ENCODE measurements at regions not wholly inside any gene's neighbourhood (a gene's known extent, or its start where the extent isn't known, plus 50 kb on each side); places are given as distances from the start of the nearest gene placed in this dataset.
A peak's percentile ranks its signal among the peaks of the same experiment; 100 is the strongest.
"Not testable (repeated sequence)": the region's sequence is repeated elsewhere in the genome, so short reads cannot be mapped to it uniquely, and the experiment has no call there.

DNA sequence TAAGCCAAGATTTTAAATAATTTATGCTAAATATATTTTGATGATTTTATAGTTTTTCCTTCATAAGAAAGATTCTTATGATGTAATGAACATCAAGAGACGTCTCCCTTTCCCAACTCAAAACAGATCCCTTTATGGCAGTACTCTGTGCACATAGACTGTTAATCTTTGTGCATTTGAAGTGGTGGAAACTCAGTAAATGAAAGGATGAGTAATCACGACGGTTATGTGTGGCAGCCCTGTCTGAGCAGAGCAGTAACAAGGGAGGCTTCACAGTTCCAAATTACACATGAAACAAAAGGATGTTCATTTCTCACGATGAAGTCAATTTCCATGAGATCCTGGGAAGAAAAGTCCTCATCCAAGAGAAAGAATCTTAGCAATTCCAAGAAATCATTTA is 498.1 kb downstream of the KLF5 start:
- DNase-seq (no peak), ATAC-seq (no peak)
- intact Hi-C loops (cut with DNase I, micrococcal nuclease), result no loop called here

DNA sequence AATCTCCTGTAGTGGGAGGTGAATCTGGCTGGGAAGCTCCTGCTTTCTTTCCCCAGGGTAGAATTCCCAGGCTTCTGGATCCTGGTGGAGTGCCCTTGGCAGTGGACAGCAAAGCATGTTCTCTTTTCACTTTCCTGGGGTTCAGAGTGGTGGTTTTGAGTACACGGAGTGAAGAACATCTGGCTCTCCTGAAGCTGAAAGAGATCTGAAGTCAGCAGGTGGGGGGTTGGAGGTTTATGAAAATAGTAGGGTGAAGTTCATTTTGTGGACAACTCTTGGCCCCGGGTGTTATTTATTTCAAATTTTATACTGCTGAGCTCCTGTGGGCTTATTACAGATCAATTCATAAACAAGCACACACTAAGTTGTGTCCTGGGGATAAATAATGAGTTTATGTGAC is 497.3 kb downstream of the KLF5 start:
- no peak for DNase-seq
- no peak for ATAC-seq
- intact Hi-C loops (cut with DNase I, micrococcal nuclease), result no loop called here

DNA sequence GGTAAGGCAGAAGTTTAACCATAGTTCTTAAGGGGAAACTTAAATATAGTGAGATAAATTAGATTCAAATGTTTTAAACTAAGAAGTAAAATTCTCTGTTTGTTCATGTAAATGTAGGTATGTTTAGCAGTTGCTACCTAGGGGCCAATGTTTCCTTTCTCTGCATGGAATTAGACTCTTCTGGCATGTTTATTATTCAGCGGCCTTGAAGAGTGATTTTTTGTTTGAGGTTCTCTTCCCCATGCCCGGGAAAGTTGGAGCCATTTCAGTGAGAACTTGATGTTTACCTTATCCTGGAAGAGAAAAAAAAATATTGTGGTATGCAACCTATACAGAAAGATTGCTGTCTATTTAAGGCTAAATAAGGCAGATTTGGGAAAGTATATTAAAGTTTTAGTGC is 492.9 kb downstream of the KLF5 start:
- ATAC-seq (no peak), DNase-seq (no peak)
- intact Hi-C loops (cut with DNase I, micrococcal nuclease), result no loop called here

DNA sequence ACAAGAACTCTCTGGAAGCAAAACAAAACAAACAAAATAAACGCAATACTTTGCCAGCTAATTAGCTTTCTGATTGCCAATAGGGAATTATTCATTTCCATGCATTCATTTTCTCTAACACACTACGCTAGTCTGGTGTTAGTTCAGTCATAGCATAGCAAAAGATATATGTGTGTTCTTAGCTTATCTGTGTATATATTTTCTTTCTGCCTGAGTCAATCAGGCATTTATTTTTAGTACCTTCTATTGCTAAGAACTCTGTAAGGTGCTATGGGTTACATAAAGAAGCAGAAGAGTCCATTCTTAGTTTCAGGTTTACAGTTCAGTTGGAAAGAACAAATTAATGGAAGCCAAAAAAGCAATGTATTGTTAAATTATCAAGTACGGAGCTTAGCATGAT is 490.9 kb downstream of the KLF5 start:
- intact Hi-C loops (cut with DNase I, micrococcal nuclease), result no loop called here
- DNase-seq (no peak), ATAC-seq (no peak)

DNA sequence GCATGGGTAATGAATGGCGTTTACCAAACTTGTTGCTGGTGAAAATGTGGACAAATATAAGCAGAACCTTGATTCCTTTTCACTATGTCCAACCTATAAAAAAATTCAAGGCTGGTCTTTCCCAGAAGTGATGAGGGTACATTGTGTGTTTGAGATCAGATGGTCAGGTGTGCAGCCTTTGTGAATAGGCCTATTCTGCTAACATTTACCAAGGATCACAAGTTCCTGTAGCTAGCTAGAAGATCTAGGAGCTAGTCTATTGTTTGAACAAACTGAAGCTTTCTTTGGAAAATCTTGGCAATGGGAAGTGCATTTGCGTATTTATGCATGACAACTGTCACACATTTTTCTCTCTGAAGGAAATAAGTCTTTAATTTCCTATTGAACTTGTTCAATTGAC is 489.6 kb downstream of the KLF5 start:
- DNase-seq, result no peak
- intact Hi-C loops (cut with DNase I, micrococcal nuclease), result no loop called here

DNA sequence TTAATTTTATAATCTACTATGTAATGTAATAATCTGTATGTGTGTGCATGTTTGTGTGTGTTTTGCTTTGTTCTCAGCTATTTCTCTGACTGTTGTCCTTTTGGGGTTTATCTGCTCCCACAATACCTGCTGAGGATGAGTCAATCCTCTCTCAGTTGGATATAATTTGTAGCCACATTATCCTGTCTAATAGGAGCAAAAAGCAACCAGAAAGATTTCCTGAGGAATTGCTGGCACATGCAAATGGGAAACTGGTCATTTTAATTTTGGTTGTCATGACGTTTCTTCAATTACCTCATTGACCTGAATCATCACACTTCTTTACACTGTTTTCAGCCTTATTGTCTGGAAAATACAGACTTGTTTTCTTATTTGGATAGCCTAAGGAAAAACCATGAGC is 488.4 kb downstream of the KLF5 start:
- DNase-seq (no peak), ATAC-seq (no peak)
- intact Hi-C loops (cut with DNase I, micrococcal nuclease), result no loop called here

More for the DNA sequence above, 489.6 kb downstream of the KLF5 start:
- no peak for ATAC-seq

DNA sequence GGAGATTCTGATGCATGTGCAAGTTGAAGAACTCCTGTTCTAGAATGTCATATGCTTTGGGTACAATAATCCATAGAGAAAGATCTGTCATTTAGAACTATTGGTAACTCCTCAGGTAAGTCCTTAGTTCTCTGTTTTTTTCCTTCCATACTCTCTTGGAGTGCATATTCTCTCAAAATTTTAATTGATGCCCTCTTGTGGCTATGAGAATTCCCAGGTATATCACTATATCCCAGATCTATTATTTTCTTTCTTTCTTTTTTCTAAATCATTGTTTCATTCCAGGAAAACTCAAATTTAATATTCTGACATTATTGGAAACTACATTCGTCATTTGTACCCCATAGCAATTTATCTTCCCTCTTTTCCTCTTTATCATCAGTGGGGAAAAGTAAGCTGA is 485.4 kb downstream of the KLF5 start:
- intact Hi-C loops (cut with DNase I, micrococcal nuclease), result no loop called here
- no peak for DNase-seq
- ATAC-seq, result no peak

DNA sequence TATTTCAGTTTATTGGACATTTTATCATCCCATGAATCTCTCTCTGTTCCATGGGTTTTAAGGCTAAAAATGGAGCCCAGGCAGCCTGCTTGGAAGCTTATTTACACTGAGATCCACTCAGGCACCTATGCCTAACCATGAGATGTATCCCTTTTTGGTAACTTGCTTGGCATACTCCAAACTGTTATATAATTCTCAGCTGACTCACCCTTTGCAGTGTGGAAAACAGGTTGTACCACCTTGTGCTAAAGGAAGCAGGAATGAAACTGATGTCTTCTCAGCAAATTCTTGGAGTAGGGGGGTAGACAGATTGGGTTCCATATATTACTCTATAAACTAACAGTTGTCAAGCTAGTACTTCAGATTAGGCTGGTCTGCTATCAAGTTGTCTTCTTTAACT is 483.6 kb downstream of the KLF5 start:
- ATAC-seq, result no peak
- intact Hi-C loops (cut with DNase I, micrococcal nuclease), result no loop called here
- no peak for DNase-seq

DNA sequence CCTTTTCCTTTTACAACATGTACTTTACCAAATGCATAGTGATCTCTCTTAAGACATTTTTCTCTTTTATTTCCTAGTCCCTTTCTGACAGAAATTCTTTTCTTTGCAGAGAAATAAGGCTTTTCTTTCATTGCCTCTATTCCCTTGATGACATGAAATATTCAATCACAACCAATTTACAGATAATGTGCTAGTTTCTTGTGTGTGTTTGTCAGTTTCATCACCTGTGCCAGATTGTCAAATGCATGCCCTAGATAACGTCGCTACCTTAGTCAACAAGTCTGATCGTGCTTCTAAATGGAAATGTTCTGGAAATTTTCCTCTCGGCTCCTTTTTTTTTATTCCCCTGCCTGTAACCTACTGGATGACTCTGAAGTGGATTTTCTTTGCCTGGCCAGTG is 478.1 kb downstream of the KLF5 start:
- no peak for ATAC-seq
- intact Hi-C loops (cut with DNase I, micrococcal nuclease), result no loop called here

DNA sequence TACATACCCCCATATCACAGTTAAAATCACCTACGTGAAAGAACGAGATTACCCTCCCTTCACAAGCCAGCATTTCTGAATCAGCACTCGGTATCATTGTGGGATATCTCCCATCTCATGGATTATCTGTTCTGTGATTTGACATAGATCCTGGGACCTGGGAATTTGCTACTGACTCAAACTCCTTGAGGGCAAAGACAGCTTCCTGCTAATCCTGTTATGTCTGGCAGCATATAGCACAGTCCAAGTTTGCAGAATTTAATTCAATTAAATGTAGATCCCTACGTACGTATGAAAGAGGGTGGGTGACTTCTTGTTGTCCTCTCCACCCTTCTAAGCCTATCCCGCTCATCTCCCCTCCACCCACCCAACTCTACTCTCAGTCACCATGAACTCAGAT is 476.5 kb downstream of the KLF5 start:
- no peak for DNase-seq
- ATAC-seq, result no peak
- intact Hi-C loops (cut with DNase I, micrococcal nuclease), result no loop called here

More for the DNA sequence above, 478.1 kb downstream of the KLF5 start:
- no peak for DNase-seq

DNA sequence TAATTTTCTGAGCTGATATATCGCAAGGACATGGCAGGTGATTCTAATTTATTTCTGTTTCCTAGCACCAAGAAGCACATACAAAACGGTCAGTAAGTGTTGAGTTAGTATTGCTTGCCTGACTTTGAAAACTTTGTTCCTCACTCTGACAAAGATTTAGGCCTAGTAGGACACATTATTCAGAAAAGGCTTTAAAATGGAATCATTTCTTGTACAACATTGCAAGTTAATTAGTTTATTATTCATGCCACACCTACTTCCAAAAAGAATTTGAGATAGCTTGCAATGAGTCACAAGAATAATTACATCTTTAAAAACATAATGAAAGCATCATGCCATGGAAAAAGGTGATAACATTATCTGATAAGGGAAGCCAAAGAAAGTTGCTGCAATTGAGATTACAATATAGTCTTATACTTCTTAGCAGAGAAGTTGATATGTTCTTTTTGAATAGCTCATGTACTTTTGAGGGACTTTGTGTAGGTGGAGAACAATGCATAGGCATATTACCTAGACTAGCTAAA is 474.2 kb downstream of the KLF5 start:
- DNase-seq (no peak), ATAC-seq (peak; percentile 69)
- intact Hi-C loops (cut with DNase I, micrococcal nuclease), result no loop called here

DNA sequence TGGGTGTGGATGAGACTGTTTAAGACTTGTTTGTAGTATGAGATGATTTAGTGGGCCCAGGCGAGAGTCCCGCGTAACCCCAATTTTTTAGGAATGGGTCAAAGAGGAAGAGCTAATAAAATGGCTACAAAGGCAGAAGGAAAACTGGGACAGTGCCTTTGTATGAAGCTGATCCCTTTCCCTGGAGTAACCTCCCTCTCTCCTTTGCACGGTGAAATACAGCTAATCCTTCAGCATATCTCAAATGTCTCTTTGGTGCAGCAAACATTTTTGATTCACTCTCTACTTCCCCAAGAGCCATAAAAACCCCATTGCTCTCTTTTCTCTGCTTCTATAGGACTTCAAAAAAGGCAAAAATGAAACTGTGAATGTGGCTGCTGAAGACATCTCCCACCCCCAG is 473.8 kb downstream of the KLF5 start:
- DNase-seq, result no peak
- intact Hi-C loops (cut with DNase I, micrococcal nuclease), result no loop called here
- no peak for ATAC-seq

DNA sequence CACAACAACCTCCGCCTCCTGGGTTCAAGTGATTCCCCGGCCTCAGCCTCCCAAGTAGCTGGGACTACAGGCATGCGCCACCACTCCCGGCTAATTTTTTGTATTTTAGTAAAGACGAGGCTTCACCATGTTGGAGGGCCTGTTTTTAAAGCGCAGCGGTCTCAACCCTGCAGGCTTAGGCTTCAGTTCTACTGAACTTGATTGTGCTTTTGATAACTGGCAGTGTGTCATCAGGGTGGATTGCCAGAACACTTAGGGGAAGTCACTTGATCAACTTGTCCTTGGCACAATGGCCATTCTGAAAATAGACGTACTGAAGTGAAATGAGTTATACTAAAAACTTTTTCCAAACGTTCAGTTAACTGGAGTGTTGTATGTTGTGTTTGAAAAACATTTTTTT is 472.2 kb downstream of the KLF5 start:
- DNase-seq (no peak), ATAC-seq (no peak)
- intact Hi-C loops (cut with DNase I, micrococcal nuclease), result no loop called here

DNA sequence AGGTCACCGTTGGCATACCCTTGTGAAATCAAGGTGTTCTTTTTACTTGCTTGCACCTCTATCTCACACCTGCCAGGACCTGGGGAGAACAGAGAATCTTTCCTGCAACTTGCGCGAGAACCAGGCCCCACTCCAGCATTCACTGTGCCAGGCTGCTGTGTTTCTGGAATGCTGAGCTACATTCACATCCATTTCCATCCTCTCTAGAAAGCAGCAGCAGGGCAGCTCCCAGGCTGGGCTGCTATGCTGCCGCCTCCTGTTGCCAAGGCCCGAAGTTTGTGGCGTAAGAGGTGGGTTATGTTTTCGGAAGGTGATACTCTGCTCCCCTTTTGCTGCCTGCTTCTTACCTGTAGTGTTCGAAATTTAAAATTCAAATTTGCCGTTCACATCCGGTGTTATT is 464.1 kb downstream of the KLF5 start:
- DNase-seq (no peak), ATAC-seq (no peak)
- intact Hi-C loops (cut with DNase I, micrococcal nuclease), result no loop called here

DNA sequence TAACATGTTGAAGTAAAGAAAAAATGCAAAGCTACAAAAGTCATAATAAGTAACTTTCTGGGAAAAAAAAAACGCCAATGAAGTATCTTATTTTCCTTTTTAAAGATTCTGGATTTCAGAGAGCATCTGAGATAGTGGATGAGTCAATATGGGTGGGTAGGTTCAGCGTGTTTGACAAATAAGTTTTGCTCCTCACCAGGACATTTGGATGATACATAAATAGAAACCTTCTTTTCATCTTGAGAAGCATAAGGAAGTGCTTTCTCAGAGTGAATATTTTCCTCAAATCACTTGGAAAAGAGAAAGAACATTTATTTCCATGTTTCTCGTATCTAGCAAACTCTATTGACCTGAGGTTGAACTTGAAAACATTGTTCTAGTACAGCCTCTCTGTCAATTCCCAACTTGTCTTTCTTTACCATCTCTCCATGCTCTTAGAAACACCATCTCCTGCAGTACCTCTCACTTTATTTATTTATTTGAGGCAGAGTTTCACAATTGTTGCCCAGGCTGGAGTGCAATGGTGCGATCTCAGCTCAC is 463.2 kb downstream of the KLF5 start:
- DNase-seq, result no peak
- ATAC-seq, result no peak
- intact Hi-C loops (cut with DNase I, micrococcal nuclease), result no loop called here

DNA sequence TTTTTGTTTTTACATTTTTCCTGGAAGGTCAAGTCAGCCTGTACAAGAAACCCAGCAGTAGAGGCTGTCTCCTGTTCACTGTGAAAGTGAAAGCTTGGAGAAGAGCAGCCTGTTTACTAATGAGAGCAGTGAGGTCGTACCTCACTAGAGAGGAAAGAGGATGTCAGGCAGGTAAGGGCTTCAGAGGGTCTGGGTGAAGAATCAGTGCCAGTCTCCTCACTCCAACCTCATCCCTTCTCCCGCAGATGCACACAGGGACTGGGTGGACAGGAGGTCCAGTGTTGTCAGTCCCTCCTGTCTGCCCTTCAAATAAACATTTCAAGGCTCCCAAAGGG is 462.5 kb downstream of the KLF5 start:
- no peak for DNase-seq
- ATAC-seq, result peak; percentile 95

DNA sequence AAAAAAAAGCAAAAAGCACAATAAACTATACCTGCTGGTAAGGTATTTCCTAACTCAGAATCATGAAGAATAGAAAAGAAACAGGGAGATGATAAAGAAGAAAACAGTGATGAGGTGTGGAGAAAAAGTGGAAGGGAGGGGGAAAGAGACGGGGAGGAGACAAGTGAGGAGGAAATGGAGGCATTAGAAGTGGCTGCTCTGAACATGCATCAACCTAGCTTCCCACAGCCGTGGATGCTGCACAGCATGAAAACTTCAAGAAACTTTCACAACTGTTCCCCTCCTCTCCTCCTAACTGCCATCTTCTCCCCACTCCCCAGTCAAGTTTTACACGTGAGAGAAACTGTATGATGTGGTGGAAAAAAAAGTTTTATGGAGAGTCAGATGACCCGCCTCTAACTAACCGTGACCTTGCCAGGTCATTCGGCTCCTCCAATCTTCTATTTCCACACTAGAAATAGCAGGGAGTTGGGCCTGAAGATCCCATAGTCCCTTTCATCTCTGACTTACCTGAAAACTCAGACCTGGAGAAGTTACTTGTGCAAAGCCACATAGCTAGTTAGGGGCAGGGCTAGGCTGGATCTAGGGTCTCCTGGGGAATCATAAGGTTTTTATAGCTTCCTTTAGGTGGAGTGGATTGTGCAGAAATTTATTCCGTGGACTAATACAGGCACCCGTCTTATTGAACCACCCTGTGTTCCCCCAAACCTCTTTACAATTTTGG is 461.9 kb downstream of the KLF5 start:
- DNase-seq (no peak), ATAC-seq (peak; percentile 55)
- intact Hi-C loops (cut with DNase I, micrococcal nuclease), result no loop called here

More for the DNA sequence above, 462.5 kb downstream of the KLF5 start:
- intact Hi-C loops (cut with DNase I, micrococcal nuclease), result no loop called here

DNA sequence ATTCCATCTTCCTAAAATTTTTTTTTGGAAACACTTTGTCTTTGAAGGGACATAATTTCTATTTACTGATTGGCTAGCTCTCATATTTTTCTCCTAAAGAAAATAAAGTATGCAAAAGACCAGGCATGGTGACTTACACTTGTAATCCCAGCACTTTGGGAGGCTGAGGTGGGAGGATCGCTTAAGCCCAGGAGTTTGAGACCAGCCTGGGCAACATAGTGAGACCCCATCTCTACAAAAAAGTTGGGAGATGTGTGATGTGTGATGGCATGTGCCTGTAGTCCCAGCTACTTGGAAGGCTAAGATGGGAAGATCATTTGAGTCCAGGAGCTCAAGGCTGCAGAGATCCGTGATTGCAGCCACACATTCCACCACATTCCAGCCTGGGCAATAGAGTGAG is 461.3 kb downstream of the KLF5 start:
- ATAC-seq; intact Hi-C loops (cut with DNase I, micrococcal nuclease); DNase-seq: not testable (repeated sequence)

DNA sequence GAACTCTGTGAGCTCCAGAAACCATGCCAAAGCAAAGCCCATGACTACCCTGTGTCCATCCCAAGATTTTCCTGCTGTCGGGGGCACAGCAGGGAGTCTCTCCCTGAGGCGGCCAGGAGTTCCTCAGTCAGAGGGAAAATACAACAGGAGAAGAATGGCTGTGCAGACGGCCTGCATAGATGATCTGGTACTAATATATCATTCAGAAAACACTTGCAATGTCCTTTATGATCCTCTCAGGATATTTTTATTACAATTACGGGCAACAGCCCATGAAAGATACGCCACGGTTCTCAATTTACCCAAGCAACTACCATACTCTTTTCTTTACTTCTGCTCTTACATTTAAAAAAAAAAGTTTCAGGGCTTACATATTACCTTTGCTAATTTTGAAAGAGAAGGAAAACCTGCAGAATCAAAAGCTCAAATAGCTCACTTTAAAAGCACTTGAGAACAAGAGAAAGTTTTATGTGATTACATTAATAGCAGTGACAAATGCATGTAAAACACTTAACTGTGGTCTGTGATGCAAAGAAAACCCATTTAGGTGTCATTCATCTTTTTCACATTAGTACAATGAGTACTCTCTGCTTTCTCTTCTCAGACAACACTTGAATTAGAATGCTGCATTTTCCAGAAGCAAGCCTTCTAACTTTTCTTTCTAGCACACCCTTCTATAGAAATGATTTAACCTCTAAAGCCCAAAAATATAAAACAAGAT is 460.8 kb downstream of the KLF5 start:
- DNase-seq, result no peak
- intact Hi-C loops (cut with DNase I, micrococcal nuclease), result no loop called here
- no peak for ATAC-seq

DNA sequence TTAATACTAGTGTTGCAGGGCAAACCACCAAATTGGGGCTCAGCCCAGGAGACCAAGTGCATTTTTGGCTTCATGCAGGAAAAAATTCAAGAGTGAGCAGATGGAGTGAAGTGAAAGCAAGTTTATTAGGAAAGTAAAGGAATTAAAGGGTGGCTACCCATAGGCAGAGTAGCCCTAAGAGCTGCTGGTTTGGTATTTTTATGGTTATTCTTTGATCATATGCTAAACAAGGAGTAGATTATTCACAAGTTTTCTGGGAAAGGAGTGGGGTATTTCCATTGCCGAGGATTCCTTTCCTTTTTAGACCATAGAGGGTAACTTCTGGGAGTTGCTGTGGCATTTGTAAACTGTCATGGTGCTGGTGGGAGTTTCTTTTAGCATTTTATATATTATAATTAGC is 459.0 kb downstream of the KLF5 start:
- no peak for ATAC-seq
- intact Hi-C loops (cut with DNase I, micrococcal nuclease), result no loop called here
- no peak for DNase-seq

All from left colon (tissue), 2 donors.